ENCODE measurements at regions not wholly inside any gene's neighbourhood (a gene's known extent, or its start where the extent isn't known, plus 50 kb on each side); places are given as distances from the start of the nearest gene placed in this dataset.
"Not testable (repeated sequence)": the region's sequence is repeated elsewhere in the genome, so short reads cannot be mapped to it uniquely, and the experiment has no call there.

DNA sequence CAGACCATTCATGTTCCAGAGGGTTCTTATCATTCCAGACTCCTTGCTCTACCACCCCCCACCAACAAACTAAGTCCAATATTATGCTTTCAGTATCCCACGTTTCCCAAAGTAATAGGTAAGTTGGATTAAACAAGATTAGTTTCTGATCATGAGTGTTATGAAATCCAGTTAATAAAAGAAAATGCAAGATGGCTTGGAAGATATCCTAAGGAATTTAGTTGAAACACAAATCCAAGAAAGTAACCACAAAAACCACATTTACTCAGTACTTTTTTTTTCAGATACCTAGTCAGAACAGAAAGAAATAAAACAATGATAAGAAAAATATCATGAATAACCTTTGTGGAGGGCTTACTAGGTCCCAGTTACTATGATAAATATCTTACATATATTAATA, 119.4 kb upstream of the MIR17HG start:
- DNase-seq (ENCODE audit: low read depth) = no peak

DNA sequence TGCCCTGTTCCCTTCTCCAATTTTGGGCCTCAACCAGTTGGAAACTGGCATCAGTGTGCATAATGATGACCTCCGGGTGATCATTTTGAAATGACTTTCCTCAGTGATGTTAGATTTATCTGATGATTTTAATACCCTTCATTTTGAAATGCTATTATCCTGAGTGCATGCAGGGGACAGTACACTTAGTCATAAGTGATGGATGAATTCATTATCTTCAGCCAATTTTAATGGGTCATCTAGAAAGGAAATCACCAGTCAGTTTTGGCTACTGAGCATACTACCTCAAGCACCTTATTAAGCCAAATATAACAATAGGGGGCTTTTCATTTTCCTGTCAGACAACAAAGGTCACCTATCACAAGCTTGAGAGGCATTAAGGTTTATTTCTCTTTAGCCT, 118.5 kb upstream of the MIR17HG start:
- DNase-seq (ENCODE audit: low read depth) = no peak

DNA sequence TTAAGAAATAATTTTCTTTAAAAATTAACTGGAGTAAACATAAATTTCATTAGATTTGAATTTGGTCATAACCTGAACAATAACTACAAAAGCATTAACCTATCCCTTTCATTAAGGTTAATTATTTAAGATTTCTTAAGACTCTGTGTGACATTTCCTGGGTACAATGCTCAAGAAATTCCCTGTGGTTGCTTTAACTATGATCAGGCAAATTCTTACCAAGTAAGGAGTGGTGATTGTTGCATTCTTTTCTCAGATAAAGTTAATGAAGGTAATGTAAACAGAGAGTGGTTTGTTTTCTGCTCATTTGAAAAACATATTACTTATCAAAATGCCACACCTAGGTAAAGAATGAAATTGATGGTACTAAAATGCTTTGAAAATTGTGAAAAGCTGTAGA, 114.8 kb upstream of the MIR17HG start:
- DNase-seq (ENCODE audit: low read depth) = no peak

DNA sequence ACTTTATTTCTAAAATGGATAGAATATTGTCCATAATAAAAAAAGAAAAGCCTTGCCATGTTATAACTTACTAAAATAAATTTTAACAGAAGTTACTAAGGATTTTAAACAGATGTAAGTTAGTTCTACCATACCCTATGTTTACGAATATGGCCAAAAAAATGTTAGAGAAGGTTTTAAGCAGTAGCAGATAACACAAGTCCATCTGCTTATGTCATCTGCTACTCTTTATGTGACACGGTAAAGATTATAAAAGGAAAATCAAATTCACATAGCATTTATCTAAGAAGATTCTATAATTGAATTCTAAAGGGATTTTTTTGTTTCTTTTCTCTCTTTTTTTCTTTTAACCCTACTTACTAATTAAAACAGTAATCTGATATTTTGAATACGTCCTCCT, 114.2 kb upstream of the MIR17HG start:
- DNase-seq (ENCODE audit: low read depth) = no peak

DNA sequence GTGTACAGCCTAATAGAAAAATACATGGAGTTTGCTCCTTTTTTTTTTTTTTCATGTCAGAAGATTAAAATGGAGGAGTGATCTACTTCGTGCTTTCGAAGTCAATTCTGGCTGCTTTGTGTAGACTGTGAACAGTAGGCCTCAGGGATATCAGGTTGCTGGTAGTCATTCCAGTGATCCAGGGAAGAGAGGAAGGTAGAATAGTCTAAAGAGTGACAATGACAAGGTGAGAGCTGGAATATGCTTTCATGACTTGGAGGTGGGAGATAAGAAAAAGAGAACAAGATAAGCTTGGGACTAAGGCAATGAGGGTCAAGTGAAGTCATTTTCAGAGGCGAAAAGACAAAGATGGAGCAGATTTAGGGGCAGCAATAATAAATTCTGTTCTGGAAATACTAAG, 111.3 kb upstream of the MIR17HG start:
- DNase-seq (ENCODE audit: low read depth) = no peak

DNA sequence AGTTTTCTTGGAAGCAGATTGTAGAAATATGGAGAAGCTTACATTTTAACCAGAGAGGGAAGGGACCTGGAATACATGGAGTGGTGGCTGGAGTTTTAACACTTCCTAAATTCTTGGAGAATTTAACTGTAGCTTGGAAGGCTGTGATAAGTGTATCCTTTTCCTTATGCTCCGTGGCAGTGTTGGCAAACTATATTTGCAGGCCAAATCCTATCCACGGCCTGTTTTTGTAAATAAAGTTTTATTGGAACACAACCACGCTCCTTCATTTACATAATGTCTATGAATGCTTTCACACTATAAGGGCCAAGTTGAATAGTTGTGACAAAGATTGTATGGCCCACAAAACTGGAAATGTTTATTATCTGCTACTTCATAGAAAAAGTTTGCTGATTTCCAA, 110.6 kb upstream of the MIR17HG start:
- no peak for DNase-seq (ENCODE audit: low read depth)

DNA sequence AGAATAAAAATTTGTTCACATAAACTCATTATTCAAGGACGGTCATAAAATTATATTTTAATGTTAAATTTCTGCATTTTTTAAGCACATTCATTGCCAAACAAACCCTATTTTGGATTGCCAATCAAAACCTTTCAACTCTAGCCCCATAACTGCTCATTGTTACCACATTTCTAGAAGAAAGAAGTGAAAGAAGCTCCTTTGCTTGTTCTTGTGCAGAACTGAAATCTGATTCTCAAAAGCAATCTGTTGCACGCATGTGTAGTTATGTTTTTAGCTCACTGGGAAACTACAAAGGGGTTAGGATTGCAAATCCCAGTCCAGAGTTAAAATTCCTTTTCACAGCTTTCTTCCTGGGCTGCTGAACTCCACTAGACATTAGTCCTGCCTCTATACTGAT, 109.5 kb upstream of the MIR17HG start:
- DNase-seq (ENCODE audit: low read depth) = no peak

DNA sequence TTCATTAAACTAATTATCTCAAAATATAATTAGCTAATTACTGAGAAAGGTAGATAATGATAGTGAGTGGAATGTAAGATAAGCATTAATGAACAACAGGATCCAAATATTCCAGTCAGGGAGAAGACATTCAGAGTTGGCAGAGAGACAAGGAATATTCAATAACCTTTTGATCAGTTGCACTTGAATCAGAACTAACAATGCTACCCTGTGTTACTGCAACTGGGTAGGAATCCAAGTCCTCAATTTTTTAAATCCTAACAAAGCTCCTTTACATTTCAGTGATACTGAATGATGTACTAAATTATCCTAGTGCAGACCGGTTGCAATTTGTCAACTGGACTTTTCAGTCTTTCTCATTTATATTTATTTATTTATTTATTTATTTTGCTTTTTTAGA, 107.1 kb upstream of the MIR17HG start:
- DNase-seq (ENCODE audit: low read depth) = no peak

DNA sequence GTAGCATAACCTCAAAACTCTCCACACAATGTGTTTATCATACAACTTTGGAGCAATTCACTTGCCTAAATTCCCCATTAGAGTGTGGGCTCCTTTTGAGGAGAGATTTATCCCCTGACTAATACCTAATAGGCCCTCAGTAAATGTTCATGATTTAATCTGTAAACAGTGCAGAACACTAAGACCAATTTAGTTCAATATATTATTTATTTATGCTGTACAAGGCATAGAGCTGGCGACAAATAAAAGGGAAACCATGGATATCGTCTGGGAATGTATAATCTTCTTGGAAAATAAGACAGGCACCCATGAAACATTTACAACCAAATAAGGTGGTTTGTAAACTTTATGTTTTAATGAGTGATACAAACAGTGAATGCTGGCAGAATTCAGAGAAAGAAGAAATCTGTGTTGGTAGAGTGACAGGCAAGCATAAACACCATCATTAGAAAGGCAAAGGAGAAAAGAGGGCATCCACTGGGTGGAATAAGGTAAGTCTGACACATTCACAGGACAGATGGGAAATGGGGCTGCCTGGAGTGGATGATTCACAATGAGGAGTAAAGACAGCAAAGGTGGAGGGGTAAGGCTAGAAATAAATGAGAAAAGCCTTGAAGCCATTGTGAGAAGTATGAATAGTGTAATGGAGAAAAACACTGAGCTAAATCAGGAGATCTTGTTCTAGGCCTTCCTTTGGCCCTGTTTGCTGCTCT, 106.1 kb upstream of the MIR17HG start:
- DNase-seq (ENCODE audit: low read depth) = no peak

DNA sequence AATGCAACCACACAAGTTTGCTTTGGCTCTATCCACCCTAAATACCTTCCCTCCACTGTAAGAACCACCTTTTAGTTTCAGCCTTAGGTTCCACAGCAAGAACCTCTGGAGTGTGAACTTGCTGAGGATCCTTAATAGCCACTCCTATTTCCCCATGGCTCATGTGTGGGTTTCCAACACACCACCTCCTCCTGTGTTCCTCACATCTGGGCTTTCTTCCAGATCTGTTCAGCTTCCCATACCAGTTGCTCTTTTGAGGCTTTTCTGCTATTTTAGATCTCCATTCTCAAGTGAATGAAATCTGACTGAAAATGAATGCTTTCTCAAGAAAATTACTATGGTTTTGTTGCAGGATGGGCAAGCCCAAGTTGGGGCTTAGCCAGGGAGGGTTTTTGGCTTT, 104.8 kb upstream of the MIR17HG start:
- no peak for DNase-seq (ENCODE audit: low read depth)

DNA sequence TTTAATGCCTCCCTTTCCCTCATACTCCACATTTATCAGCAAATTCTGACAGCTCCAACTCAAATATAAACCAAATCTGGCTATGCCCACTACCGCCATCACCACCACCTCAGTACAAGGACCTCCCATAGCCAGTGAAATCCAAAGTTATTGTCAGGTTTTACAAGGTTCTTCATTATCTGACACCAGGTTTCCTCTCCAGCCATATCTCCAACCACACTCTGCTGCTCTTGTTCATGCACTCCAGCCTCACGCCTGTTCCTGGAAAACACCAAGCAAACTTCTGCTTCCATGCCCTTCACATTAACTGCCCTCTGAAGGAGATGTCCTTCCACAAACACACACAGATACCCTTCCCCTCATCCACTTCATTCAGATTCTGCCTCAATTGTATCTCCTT, 102.2 kb upstream of the MIR17HG start:
- DNase-seq (ENCODE audit: low read depth) = no peak

DNA sequence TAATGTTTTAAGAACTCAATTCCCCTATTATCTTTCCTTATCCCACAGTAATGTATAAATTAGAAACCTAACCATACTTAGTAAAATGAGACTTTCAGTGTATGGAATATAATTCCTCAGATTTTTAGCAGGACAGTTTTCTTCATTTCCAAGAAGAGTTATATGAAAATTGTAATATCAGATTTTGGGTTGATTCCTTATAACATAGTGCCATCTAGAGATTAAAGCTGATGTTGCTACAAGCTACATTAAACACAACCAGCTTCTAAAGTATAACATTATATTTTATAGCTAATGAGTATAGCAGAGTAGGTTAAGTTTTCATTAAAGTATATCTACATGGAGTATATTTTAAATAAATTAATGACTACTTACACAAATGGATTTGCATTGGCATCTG, 99.7 kb upstream of the MIR17HG start:
- DNase-seq (ENCODE audit: low read depth) = no peak

DNA sequence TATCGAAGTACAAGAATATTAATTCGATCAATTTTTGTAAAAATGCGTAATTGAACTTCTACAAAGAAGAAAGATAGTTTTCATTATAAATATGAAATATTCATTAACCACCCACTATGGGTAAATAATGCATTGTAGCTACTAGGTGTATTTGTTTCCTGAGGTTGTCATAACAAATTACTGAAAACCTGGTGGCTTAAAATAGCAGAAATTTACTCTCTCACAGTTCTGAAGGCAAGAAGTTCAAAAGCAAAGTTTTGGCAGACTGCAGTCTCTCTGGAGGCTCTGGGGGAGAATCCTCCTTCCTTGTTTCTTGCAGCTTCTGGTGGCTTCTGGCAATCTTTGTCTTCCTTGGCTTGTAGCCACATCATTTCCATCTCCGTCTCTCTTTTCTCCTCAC, 99.2 kb upstream of the MIR17HG start:
- no peak for DNase-seq (ENCODE audit: low read depth)

DNA sequence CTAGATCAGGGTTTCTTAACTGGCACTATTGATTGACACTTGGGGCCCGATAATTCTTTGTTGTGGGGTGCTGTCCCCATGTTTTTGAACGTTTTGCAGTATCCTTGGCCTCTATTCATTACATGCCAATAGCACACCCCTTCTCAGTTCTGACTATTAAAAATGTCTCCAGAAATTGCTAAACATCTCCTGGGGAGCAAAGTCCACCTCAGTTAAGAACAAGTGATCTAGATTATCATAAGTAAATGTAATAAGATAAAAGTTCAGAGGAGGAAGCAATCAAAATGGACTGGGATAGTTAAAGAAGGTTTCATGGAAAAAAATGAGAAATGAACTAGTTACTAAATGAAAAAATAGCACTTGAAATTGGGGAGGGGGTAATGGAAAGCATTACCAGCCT, 98.1 kb upstream of the MIR17HG start:
- no peak for DNase-seq (ENCODE audit: low read depth)

DNA sequence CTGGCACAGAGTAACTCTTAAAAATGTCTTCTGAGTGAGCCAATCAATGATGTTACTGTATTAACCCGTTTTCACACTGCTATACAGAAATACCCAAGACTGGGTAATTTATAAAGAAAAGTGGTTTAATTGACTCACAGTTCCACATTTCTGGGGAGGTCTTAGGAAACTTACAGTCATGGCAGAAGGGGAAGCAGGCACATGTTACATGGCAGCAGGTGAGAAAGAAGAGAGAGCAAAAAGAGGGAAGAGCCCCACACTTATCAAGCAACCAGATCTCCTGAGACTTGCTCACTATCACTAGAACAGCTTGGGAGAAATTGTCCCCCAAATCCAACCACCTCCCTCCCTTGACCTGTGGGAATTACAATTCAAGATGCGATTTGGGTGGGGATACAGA, 97.6 kb upstream of the MIR17HG start:
- DNase-seq (ENCODE audit: low read depth) = no peak

DNA sequence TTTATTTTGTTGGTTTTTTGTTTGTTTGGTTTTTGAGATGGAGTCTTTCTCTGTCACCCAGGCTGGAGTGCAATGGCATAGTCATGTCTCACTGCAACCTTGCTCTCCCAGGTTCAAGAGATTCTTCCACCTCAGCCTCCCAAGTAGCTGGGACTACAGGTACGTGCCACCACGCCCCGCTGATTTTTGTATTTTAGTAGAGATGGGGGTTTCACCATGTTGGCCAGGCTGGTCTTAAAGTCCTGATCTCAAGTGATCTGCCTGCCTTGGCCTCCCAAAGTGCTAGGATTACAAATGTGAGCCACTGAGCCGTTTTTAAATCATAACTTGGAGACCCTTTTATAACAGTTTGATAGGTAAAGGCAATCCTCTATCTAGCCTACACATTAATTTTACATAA, 95.9 kb upstream of the MIR17HG start:
- not testable (repeated sequence) for DNase-seq (ENCODE audit: low read depth)

DNA sequence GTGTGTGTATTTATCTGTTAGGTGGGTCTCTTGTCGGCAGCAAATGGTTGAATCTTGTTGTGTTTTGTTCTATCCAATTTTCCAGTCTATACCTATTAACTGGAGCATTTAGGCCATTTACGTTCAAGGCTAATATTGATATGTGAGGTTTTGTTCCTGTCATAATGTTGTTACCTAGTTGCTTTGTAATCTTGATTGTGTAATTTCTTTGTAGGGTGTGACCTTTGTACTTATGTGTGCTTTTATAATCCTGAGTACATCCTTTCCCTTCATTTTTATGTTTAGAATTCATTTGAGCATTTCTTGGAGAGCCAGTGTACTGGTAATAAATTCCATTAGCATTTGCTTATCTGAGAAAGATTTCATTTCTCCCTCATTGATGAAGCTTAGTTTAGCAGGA, 83.0 kb upstream of the MIR17HG start:
- DNase-seq (ENCODE audit: low read depth) = no peak

DNA sequence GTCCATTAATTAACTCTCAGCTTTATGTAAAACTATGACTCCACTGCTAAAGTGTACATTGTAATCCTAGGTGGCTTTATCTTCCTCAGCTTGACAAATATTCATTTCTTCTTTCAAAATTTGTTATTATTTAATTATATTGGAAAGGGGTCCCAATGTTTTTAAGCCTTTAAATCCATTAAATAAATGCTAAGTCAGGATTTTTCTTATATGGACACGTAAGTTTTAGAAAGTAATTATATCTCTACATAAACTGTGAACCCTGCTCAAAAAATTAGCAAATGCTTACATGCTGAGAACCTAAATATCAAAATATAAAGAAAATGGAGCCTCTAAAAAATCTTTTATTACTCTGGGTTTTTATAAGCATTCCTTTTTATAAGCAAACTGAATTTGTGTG, 78.2 kb upstream of the MIR17HG start:
- no peak for DNase-seq (ENCODE audit: low read depth)

DNA sequence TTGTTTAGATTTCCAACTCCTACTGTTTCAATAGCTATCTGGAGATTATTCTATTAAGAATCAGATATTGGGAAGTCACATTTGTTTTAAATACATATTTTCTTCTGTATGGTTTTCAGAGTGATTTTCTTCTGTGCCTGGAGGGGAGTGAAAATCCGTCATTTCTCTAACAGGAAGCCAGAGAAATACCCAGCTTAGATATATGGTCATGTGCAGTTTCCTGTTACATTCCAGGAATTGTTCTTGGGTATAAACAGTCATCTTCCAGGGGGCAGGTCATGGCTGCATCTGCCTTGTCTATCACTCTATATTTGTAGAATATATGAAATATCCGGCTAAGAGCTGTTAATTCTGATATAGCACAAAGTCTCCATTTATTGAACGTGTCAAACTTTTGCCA, 77.5 kb upstream of the MIR17HG start:
- no peak for DNase-seq (ENCODE audit: low read depth)

DNA sequence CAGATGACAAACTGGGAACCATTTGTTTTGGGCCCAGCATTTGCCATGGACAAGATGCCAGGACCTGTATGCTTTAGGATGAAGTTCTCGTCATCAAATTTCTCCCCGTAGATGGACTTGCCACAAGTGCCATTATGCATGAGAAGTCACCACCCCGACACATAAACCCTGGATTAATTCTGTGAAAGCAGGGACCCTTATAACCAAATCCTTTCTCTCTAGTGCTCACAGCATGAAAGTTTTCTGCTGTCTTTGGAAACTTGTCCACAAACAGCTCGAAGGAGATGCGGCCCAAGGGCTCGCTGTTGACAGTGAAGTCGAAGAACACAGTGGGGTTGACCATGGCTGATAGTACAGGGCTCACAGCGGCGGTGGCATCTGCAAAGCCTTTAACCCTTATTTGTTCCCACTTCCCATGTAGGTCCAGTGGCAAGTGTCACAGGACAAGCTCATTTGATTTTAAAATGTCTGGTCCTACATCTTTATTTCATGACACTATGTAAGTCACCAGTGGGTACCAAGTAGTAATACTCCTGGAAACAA, 75.2 kb upstream of the MIR17HG start:
- no peak for DNase-seq (ENCODE audit: low read depth)

DNA sequence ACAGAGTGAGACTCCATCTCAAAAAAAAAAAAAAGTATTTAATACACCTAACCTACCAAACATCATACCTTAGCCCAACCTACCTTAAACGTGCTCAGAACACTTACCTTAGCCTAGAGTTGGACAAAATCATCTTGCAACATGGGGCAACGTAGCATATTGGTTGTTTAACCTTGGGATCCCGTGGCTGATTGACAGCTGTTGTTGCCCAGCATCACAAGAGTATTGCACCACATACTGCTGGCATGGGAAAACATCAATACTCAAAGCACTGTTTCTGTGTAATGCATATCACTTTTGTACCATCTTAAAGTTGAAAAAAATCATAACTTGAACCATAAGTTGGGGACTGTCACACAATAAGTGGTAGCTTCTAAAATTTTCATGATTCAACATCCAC, 73.8 kb upstream of the MIR17HG start:
- no peak for DNase-seq (ENCODE audit: low read depth)

DNA sequence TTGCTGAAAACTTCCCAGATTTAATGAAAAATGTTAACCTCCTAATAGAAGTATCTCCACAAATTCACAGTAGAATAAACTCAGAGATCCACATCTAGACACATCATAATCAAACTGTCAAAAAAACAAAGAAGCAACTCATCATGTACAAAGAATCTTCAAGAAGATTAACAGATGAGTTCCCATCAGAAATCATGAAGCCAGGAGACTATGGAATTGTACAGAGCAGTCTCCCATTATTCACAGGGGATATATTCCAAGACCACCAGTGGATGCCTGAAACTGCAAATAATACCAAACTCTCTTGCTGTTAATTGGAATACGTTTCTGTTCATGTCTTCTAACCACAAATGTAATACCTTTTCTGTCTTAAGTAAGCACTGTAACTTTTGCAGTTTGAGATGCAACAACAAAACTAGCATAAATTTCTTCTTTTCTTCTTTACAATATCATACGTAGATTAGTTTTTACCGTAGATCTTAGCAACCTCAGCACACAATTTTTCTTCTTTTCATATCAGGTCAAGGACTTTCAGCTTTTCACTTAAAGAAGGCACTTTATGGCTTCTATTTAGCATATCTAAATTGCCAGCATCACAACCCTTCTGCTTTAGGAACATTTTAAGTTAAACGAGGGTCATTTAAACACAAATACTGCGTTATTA, 70.3 kb upstream of the MIR17HG start:
- no peak for DNase-seq (ENCODE audit: low read depth)

DNA sequence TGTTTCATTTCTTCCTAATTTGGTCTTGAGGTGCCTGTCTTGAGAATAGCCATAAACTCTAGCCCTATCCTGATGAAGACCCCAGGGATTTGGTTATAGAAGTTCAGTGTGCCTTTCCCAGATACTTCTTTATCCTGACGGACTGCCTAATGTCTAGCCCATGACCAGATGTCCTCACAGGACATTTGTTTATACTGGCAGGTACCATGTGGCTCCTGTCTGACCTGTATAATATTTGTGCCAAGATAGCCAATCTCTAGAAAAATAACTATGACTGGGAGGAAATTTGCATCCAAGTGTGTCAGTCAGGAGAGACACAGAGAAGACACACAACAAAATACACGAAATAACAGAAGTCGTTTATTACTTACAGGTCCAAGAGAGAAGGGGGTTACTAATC, 69.2 kb upstream of the MIR17HG start:
- DNase-seq (ENCODE audit: low read depth) = no peak

DNA sequence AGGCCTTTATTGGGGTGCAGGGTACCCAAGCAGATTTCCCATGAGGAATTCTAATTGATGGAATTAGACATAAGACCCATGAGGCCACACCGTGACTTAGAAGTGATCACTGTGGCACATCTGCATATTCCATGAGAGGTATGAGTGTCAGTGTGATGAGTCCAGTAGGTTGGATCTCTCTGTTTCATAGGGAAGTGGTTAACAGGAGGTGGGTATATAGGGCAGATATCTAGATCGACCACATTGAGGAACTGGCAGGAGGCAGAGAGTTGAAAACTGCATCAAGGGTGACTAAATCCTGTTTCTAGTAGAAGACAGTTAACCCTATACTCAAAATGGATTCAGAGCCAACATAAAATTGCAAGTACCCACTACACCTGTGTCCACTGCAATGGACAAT, 68.6 kb upstream of the MIR17HG start:
- DNase-seq (ENCODE audit: low read depth) = no peak
